Activated CD4-positive, CD25-positive, alpha-beta regulatory T cell (primary cell): ENCODE measurements at regions not wholly inside any gene's neighbourhood (a gene's known extent, or its start where the extent isn't known, plus 50 kb on each side); places are given as distances from the start of the nearest gene placed in this dataset.
"Not testable (repeated sequence)": the region's sequence is repeated elsewhere in the genome, so short reads cannot be mapped to it uniquely, and the experiment has no call there.

Experiments
- DNase-seq, 4 experiments: peaks; one replicate each; lab custom pipeline; 2025; lab: John Stamatoyannopoulos, UW

- DNase-seq: no peak
Observed at GRCh38 chr13:42373048-42373812, 101.3 kb downstream of the AKAP11 start.

DNA sequence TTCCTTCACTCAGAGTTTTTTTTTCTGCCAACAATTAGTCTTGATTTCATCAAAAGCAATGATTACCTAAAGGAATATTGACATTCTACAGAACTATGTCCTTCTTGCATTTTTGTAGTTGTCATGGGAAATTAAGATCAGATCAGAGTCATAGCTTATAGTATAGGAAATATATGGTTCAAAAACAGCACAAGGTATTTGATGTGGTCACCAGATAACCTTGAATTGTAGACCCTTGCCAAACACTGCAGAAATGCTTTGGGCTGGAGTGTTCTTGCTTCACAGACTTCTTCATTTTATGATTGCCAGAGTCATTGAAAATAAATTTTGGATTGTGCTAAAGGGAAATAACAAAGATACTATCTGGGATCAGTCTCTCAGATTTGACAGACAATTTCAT is 103.7 kb downstream of the AKAP11 start:
- DNase-seq: no peak

- no peak for DNase-seq
Observed at GRCh38 chr13:42377640-42378382, 105.9 kb downstream of the AKAP11 start.

DNA sequence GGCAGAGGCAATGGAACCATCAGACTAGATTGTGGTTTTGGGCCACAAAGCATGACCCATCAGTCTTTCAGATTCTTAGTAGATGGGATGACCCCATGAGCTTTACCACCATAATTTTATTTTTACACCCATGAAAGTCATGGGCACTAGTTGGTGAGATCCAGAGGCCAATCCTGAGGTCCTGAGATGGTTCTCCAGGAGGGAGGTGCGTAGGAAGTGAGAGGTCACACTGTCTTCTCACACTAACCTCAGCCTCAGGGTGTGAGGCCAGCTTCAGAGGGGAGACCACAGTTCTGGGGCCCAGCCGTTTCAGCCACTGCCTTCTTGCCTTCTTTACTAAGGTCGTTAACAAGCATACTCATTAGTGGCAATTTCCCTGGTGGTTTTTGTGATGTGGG is 106.4 kb downstream of the AKAP11 start:
- no peak for DNase-seq

DNA sequence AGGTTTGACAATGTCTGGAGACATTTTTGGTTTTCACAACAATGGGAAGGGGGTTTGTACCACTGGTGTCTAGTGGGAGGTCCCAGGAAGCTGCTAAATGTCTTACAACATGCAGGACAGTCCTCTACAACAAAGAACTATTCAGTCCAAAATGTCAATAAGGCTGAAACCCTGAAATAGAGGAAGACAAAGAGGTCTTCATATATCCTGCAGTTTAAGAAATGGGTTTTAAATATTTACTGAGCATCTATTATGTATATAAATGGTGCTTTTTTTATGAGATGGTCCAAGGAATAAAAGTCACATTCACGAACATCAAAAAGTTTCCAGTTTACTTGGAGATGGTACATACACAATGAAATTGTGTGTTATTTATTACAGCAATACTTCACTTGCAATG is 107.3 kb downstream of the AKAP11 start:
- DNase-seq: no peak

DNA sequence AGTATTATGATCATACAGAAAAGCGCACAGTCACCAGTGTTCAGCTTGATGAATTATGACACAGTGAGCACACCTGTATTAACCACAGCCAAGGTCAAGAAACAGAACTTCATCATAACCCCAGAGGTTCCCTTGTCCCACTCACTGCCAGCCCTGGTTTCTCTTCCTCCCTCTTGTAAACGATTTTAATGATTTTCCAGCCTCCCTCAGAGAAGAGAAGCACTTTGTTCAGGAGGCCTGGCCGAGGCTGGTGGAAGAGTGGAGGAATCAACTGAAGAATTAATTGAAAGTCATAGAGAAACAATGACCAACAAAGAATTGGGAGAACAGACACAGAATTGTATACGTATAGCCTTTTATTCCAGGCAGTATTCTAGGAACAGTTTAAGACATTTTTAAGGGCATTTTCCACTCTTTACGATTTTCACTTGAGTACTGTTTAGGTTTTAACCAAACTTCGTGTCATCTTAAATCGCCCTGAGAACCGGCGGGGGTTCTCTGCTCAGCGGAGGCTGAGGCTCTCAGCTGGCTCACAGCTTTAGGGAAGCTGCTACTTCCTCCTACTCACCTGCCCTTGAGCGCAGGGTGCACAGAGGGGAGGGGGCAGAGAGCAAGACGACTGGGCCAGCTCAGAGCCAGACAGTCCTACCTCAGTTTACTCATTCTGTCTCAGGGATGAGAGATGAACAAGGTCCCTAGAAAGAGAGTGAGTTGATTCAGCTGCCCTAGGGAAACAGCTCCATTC is 108.6 kb downstream of the AKAP11 start:
- no peak for DNase-seq

GRCh38 chr13:42381165-42381425 is 109.1 kb downstream of the AKAP11 start:
- DNase-seq: no peak

DNA sequence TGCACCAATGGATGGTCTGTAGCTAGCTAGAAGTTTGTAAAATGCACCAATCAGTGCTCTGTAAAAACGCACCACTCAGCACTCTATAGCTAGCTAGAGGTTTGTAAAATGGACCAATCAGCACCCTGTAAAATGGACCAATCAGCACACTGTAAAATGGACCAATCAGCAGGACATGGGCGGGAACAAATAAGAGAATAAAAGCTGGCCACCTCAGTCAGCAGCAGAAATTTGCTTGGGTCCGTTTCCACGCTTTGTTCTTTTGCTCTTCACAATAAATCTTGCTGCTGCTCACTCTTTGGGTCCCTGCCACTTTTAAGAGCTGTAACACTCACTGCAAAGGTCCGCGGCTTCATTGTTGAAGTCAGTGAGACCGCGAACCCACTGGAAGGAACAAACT is 109.5 kb downstream of the AKAP11 start:
- not testable (repeated sequence) for DNase-seq

DNA sequence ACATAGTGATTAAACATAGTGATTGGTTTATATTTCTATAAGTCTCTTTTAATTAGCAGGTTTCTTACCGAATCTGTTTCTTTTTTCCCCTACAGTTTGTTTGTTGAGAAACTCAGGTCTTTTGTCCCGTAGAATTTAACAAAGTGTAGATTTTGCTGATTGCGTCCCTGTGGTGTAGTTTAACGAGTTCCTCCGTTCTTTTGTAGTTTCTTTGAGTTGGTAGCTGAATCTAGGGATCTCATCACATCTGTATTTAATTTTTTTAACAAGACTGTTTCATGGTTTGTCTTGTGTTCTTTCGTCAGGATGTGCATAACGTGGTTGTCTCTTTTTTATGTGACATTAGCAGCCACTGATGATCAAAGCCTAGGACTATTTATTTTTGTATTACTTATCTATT is 111.1 kb downstream of the AKAP11 start:
- DNase-seq: no peak

DNA sequence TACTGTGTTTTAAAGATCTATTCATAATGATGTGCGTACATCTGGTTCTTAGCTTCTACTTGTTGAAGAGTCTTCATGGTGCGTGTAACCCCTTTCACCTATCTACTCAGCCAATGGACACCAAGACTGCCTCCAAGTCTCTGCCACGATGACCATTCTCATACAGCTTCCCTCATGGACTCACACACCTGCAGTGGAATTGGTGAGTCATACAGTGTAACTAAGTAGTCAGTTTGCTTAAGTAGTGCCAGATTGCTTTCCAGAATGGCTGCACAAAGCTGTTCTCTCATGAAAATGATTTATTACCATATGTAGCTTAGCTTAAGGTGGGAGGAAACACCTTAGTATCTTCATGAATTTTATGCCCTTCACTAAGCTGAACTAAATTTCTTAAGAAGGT is 112.3 kb downstream of the AKAP11 start:
- DNase-seq: no peak

DNA sequence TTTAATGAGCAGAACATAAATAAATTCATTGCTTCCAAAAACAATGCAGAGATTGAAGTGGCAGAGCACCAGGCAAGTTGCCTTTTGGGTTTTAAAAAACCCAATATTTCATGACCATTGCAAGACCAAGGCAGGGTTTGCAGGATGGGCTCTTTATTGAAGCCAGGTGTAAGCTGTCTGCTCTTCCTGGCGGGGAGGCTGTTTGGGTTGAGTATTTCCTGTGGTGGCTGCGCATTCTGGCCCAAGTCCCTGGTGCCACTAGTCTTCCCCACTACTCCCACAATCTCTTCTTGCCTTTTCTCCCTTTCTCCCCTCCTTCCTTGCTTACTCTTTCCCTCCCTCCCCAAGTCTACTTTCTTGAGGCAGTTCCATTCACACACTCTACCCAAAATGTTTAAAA is 116.4 kb downstream of the AKAP11 start:
- no peak for DNase-seq

- no peak for DNase-seq
Observed at GRCh38 chr13:42389041-42389440, 117.1 kb downstream of the AKAP11 start.

DNA sequence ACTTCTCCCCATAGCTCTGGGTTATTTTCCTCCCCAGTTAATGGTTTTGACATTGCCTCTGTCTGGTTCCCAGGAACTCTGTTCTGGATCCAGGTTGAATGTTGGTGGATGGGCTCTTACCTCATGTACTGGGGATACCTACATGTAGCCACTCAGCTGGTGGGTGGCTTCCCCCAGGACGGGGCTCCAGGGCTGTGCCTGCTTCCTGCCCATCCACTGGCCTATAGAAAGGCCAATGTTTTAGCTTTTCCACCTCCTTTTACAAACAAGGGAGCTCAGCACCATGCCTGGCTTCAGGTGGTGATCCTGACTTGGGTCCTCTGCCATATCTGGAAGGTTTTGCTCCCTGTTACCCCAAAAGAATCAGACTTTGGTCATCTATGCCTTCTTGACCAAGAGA is 120.2 kb downstream of the AKAP11 start:
- no peak for DNase-seq

DNA sequence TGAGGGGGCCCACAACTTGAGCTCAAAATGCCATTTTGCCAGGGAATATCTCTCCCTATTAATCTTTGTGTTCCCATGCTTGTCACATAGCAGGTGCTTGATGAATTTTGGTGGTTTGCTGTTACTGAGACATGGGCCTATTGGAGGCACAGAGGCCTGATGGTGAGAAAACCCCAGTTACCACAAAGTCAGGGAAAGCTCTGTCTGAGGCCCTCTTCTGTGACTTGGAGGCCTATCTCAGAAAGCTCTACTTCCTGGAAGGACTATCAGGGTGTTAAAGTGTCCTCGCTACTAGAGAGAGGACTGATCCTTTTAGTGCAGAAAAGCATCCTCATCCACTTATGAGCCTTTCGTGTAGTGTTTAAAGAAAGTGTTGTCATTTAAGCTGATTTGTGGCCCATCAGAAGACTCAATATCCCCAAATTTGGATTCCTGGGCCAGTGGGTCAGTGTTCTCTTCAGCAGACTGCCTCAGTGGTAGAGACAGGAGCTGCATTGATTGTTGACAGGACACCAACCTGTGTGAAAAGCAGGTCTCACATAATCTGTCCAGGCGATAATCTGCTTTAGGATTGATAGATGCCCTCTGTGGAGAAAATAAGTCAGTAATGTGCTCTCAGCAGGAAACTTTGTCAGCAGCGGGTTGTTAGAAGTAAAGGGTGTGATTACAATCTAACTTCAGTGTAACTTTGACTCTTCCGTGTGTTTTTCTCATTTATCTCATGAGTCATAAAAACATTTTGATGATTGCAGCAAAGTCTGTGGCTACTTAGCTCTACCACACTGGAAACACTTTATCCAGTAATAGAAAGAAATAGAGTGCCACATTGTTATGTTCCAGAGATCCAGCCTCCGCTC is 121.0 kb downstream of the AKAP11 start:
- DNase-seq: no peak

GRCh38 chr13:42393573-42394360 is 121.8 kb downstream of the AKAP11 start:
- no peak for DNase-seq

DNA sequence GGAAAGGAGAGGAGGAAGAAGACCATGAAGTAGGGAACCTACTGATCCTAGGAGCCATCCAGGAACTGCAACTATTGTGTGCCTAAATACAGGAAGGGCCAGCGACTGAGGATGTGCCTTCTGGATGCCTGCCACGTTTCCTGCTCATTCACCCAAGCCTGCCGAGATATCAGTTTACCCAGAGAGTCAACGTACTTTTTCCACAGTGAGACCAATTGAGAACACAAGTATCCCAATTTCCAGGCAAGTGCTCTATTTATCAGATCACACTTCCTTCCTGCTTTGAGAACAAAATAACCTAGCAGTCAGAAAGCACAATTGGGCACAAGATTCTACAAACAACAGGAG is 122.4 kb downstream of the AKAP11 start:
- DNase-seq: no peak

- DNase-seq: no peak
Observed at GRCh38 chr13:42394711-42395085, 122.7 kb downstream of the AKAP11 start.

GRCh38 chr13:42395086-42395821 is 123.3 kb downstream of the AKAP11 start:
- no peak for DNase-seq

DNA sequence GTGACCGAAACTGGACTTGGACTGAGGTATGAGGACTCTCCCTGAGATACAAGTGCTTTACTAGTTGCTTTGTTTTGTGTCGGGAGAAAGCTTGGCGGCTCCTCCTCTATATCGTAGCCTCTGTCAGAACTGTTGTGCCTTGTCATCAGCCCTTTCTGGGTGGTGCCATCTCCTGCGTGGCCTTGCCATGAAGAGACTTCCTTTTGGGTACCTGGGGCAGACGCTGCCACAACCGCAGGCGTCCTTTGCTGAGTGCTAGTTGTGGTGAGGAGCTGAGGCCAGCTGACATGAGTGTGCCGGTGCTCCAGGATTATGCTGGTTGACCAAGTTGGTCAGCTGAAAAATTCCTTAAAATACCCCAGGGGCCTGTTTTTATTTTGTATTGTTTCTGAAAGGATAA is 124.5 kb downstream of the AKAP11 start:
- DNase-seq: peak in 1 of 4 experiments; percentile 18

- no peak for DNase-seq
Observed at GRCh38 chr13:42396901-42397655, 125.1 kb downstream of the AKAP11 start.
